D721Med (cell line): ENCODE measurements at regions not wholly inside any gene's neighbourhood (a gene's known extent, or its start where the extent isn't known, plus 50 kb on each side); places are given as distances from the start of the nearest gene placed in this dataset.

ENCODE experiments used
- DNase-seq: peaks from one replicate; pipeline ENCODE4 v3.0.0; 2011; ENCODE audit warnings: low spot score; ENCODE audit not compliant: insufficient read length
- FAIRE-seq: peaks from 2 replicates; lab custom pipeline; 2011; peaks lifted over from hg19 to GRCh38; lab: Jason Lieb, UNC
- CTCF ChIP-seq: IDR thresholded peaks from 2 replicates; pipeline ENCODE4 v1.5.1; 2012; ENCODE audit warnings: mild to moderate bottlenecking, control low read depth; ENCODE audit not compliant: insufficient read depth; ENCODE audit errors: missing control alignments

- no peak for FAIRE-seq
- TF ChIP-seq CTCF, result no peak
- DNase-seq, result no peak
These were observed 138.8 kb upstream of the CDH10 start for GRCh38 chr5:24783596-24783995.

- DNase-seq (no peak), FAIRE-seq (no peak)
- TF ChIP-seq CTCF, result no peak
These were observed 132.6 kb upstream of the CDH10 start for GRCh38 chr5:24777392-24777791.

GRCh38 chr5:24773261-24773660, 128.5 kb upstream of the CDH10 start:
- no peak for TF ChIP-seq CTCF
- DNase-seq, result no peak
- FAIRE-seq, result no peak

- FAIRE-seq (no peak), DNase-seq (no peak)
- no peak for TF ChIP-seq CTCF
These were observed 122.3 kb upstream of the CDH10 start for GRCh38 chr5:24767086-24767485.

GRCh38 chr5:24765219-24765618, 120.4 kb upstream of the CDH10 start:
- FAIRE-seq (no peak), DNase-seq (no peak)
- TF ChIP-seq CTCF, result no peak

- DNase-seq, result no peak
- FAIRE-seq, result no peak
- TF ChIP-seq CTCF, result no peak
These were observed 105.6 kb upstream of the CDH10 start for GRCh38 chr5:24750355-24750754.

- TF ChIP-seq CTCF, result no peak
- no peak for DNase-seq
- FAIRE-seq, result no peak
These were observed 104.9 kb upstream of the CDH10 start for GRCh38 chr5:24749701-24750100.
